Mucosa of rectum (tissue), 2 donors: ENCODE measurements at regions not wholly inside any gene's neighbourhood (a gene's known extent, or its start where the extent isn't known, plus 50 kb on each side); places are given as distances from the start of the nearest gene placed in this dataset.

Experiments
- H3K27ac ChIP-seq, 2 donors: one replicate each; pipeline ENCODE4 v1.7.0; 2013; ENCODE audit warnings: inconsistent platforms in 2 of 2, low read depth in 2 of 2, low read length in 2 of 2
- H3K27me3 ChIP-seq, 2 donors: one replicate each; pipeline ENCODE4 v1.7.0; 2013; ENCODE audit warnings: low read length in 2 of 2; ENCODE audit not compliant: control insufficient read depth in 2 of 2, insufficient read depth in 2 of 2
- H3K36me3 ChIP-seq, 2 donors: one replicate each; pipeline ENCODE4 v1.7.0; 2013; ENCODE audit warnings: low read length in 2 of 2; ENCODE audit not compliant: control insufficient read depth in 2 of 2, insufficient read depth in 2 of 2
- H3K4me1 ChIP-seq, 2 donors: one replicate each; pipeline ENCODE4 v1.7.0; 2013; ENCODE audit warnings: low read length in 2 of 2, mild to moderate bottlenecking in 1 of 2; ENCODE audit not compliant: control insufficient read depth in 2 of 2, insufficient read depth in 2 of 2
- H3K4me3 ChIP-seq, 2 donors: one replicate each; pipeline ENCODE4 v1.7.0; 2013; ENCODE audit warnings: low read length in 2 of 2
- H3K9ac ChIP-seq, 2 donors: one replicate each; pipeline ENCODE4 v1.7.0; 2013; ENCODE audit warnings: low read length in 2 of 2, low read depth in 1 of 2, mild to moderate bottlenecking in 1 of 2
- H3K9me3 ChIP-seq, 2 donors: one replicate each; pipeline ENCODE4 v1.7.0; 2013; ENCODE audit warnings: low read length in 2 of 2; ENCODE audit not compliant: control insufficient read depth in 2 of 2
- donor health status: healthy.
- donor health status: Normal muscosa, but diverticular disease.

- H3K4me3 ChIP-seq: no peak overlapping the region
- no peak overlapping the region for H3K9ac ChIP-seq
- H3K36me3 ChIP-seq: no peaks in the 10 kb centered on the region
- H3K27ac ChIP-seq: no peak overlapping the region
- H3K4me1 ChIP-seq: peaks cover 2 to 21% of the 10 kb centered on the region in 2 donors
- no peaks in the 10 kb centered on the region for H3K27me3 ChIP-seq
- no peaks in the 10 kb centered on the region for H3K9me3 ChIP-seq
Observed at GRCh38 chr7:155916926-155917655, 104.8 kb upstream of the SHH start.

GRCh38 chr7:155914341-155914740 lies 102.1 kb upstream of the SHH start:
- H3K27me3 ChIP-seq: no peaks in the 10 kb centered on the region

GRCh38 chr7:155913719-155914118 lies 101.5 kb upstream of the SHH start:
- Histone ChIP-seq H3K27ac (no peak overlapping the region), H3K4me1 (peaks cover 0 to 7% of the 10 kb centered on the region in 2 donors), H3K9ac (no peak overlapping the region), H3K9me3 (peaks cover 0 to 2% of the 10 kb centered on the region in 2 donors), H3K4me3 (no peak overlapping the region), H3K36me3 (no peaks in the 10 kb centered on the region), H3K27me3 (no peaks in the 10 kb centered on the region)

More at GRCh38 chr7:155914341-155914740, 102.1 kb upstream of the SHH start:
- Histone ChIP-seq H3K9ac (no peak overlapping the region), H3K27ac (no peak overlapping the region), H3K36me3 (no peaks in the 10 kb centered on the region), H3K4me1 (peaks cover 0 to 14% of the 10 kb centered on the region in 2 donors), H3K9me3 (peaks cover 0 to 2% of the 10 kb centered on the region in 2 donors), H3K4me3 (no peak overlapping the region)

- Histone ChIP-seq H3K9ac (no peak overlapping the region), H3K36me3 (no peaks in the 10 kb centered on the region), H3K4me1 (peaks cover 0 to 4% of the 10 kb centered on the region in 2 donors), H3K4me3 (no peak overlapping the region), H3K27me3 (no peaks in the 10 kb centered on the region), H3K9me3 (peaks cover 0 to 2% of the 10 kb centered on the region in 2 donors), H3K27ac (no peak overlapping the region)
Observed at GRCh38 chr7:155913291-155913690, 101.0 kb upstream of the SHH start.

- Histone ChIP-seq H3K4me3 (no peak overlapping the region), H3K27ac (no peak overlapping the region), H3K36me3 (no peaks in the 10 kb centered on the region), H3K9me3 (peaks cover 0 to 2% of the 10 kb centered on the region in 2 donors), H3K9ac (no peak overlapping the region), H3K27me3 (no peaks in the 10 kb centered on the region), H3K4me1 (no peaks in the 10 kb centered on the region)
Observed at GRCh38 chr7:155911471-155912105, 99.3 kb upstream of the SHH start.

GRCh38 chr7:155908385-155908784 lies 96.1 kb upstream of the SHH start:
- Histone ChIP-seq H3K9ac (no peak overlapping the region), H3K36me3 (no peaks in the 10 kb centered on the region), H3K4me1 (no peaks in the 10 kb centered on the region), H3K27me3 (no peaks in the 10 kb centered on the region), H3K27ac (no peak overlapping the region), H3K9me3 (peaks cover 0 to 2% of the 10 kb centered on the region in 2 donors), H3K4me3 (no peak overlapping the region)

- H3K27ac ChIP-seq: no peak overlapping the region
- no peak overlapping the region for H3K9ac ChIP-seq
- no peaks in the 10 kb centered on the region for H3K27me3 ChIP-seq
- peaks cover 0 to 2% of the 10 kb centered on the region in 2 donors for H3K9me3 ChIP-seq
- H3K4me1 ChIP-seq: no peaks in the 10 kb centered on the region
- H3K36me3 ChIP-seq: no peaks in the 10 kb centered on the region
- H3K4me3 ChIP-seq: no peak overlapping the region
Observed at GRCh38 chr7:155907450-155908200, 95.4 kb upstream of the SHH start.

GRCh38 chr7:155901176-155901575 lies 88.9 kb upstream of the SHH start:
- no peaks in the 10 kb centered on the region for H3K27me3 ChIP-seq
- no peak overlapping the region for H3K4me3 ChIP-seq
- no peaks in the 10 kb centered on the region for H3K36me3 ChIP-seq
- H3K9ac ChIP-seq: no peak overlapping the region
- peaks cover 0 to 12% of the 10 kb centered on the region in 2 donors for H3K4me1 ChIP-seq
- no peak overlapping the region for H3K27ac ChIP-seq
- no peaks in the 10 kb centered on the region for H3K9me3 ChIP-seq

GRCh38 chr7:155899596-155899995 lies 87.3 kb upstream of the SHH start:
- no peak overlapping the region for H3K27ac ChIP-seq
- H3K27me3 ChIP-seq: no peaks in the 10 kb centered on the region
- H3K4me3 ChIP-seq: no peak overlapping the region
- no peaks in the 10 kb centered on the region for H3K36me3 ChIP-seq
- no peak overlapping the region for H3K9ac ChIP-seq
- no peaks in the 10 kb centered on the region for H3K9me3 ChIP-seq
- H3K4me1 ChIP-seq: peaks cover 0 to 12% of the 10 kb centered on the region in 2 donors
